GM12878 (cell line): ENCODE measurements at regions not wholly inside any gene's neighbourhood (a gene's known extent, or its start where the extent isn't known, plus 50 kb on each side); places are given as distances from the start of the nearest gene placed in this dataset.

Experiments used
- ATAC-seq: fragments of 200-7000 bp; cut with Tn5 transposase; 3 replicates; pipeline ENCODE4 v1.9.1; 2020; ENCODE audit warnings: mild to moderate bottlenecking, moderate library complexity
- BruUV-seq: library from RNA; stranded (reverse); fragments of 400-500 nt; replicated peaks from 2 replicates; lab custom pipeline; 2021; lab: Mats Ljungman, UMichigan
- CTCF ChIA-PET: fragments of 300-600 bp; sonication (Branson Sonifier 250); formaldehyde crosslinking; extraction: SDS; loops from one replicate; lab custom pipeline; 2021; ENCODE audit warnings: inconsistent platforms; lab: Yijun Ruan, JAX
- POLR2A ChIA-PET: fragments of 350-600 bp; formaldehyde crosslinking; extraction: SDS; loops from one replicate; lab custom pipeline; 2021; ENCODE audit warnings: inconsistent platforms; lab: Charles Lee
- RAD21 ChIA-PET: fragments of 300-600 bp; sonication (Branson Sonifier 250); formaldehyde crosslinking; loops from one replicate; lab custom pipeline; 2023; ENCODE audit warnings: antibody characterized with exemption; ENCODE audit not compliant: unreplicated experiment; lab: Charles Lee
- SMC1A ChIA-PET: fragments of 300-600 bp; sonication (Branson Sonifier 250); formaldehyde crosslinking; loops from one replicate; lab custom pipeline; 2023; ENCODE audit not compliant: unreplicated experiment, uncharacterized antibody; lab: Charles Lee
- DNase-seq: peaks from one replicate; pipeline ENCODE4 v3.0.0-alpha.2; 2011; ENCODE audit warnings: low read depth, low spot score
- FAIRE-seq: peaks from 3 replicates; lab custom pipeline; 2011; peaks lifted over from hg19 to GRCh38; lab: Jason Lieb, UNC
- H2AFZ ChIP-seq: 2 replicates; pipeline ENCODE4 v1.6.0; 2011; ENCODE audit warnings: low read depth, low read length, control low read depth; ENCODE audit not compliant: control insufficient read depth
- H3K27ac ChIP-seq: 2 replicates; pipeline ENCODE4 v1.5.1; 2011; ENCODE audit warnings: control low read depth; ENCODE audit not compliant: control insufficient read depth, insufficient read depth
- H3K27me3 ChIP-seq, 2 experiments: replicated peaks in 1 of 2; 2 replicates each; pipeline versions ENCODE4 v1.6.0 to v1.6.1; 2011; ENCODE audit warnings: low read length in 1 of 2; ENCODE audit not compliant: control insufficient read depth in 2 of 2, insufficient read depth in 2 of 2
- H3K36me3 ChIP-seq, 2 experiments: 2 replicates each; pipeline ENCODE4 v1.5.1; 2011; ENCODE audit warnings: low read length in 1 of 2; ENCODE audit not compliant: control insufficient read depth in 2 of 2, insufficient read depth in 2 of 2
- H3K4me1 ChIP-seq: 2 replicates; pipeline ENCODE4 v1.6.1; 2011; ENCODE audit warnings: mild to moderate bottlenecking, low read length, moderate library complexity, mixed read lengths; ENCODE audit not compliant: control insufficient read depth, insufficient read depth
- H3K4me2 ChIP-seq: 2 replicates; pipeline ENCODE4 v1.6.0; 2011; ENCODE audit warnings: control low read depth; ENCODE audit not compliant: control insufficient read depth, insufficient read depth
- H3K4me3 ChIP-seq: fragments of 200-600 bp; sonication (generic); 2 replicates; pipeline ENCODE4 v1.5.1; 2016
- H3K79me2 ChIP-seq: 2 replicates; pipeline ENCODE4 v1.6.0; 2011; ENCODE audit warnings: low read length; ENCODE audit not compliant: control insufficient read depth, insufficient read depth
- H3K9ac ChIP-seq: 2 replicates; pipeline ENCODE4 v1.8.0; 2011; ENCODE audit warnings: low read length, control low read depth, mixed read lengths; ENCODE audit not compliant: control insufficient read depth, insufficient read depth
- H3K9me3 ChIP-seq: replicated peaks from 3 replicates; pipeline ENCODE4 v1.5.1; 2011; ENCODE audit warnings: mild to moderate bottlenecking, low read length; ENCODE audit not compliant: control insufficient read depth, insufficient read depth
- H4K20me1 ChIP-seq: 2 replicates; pipeline ENCODE4 v1.6.0; 2011; ENCODE audit not compliant: control insufficient read depth, insufficient read depth
- ATF2 ChIP-seq: IDR thresholded peaks from 2 replicates; pipeline ENCODE4 v1.6.1; 2012; ENCODE audit warnings: low read length, inconsistent platforms
- CEBPZ ChIP-seq: fragments of 150-350 bp; IDR thresholded peaks from 2 replicates; pipeline ENCODE4 v1.6.1; 2016; ENCODE audit warnings: low read depth, low read length
- IRF4 ChIP-seq: IDR thresholded peaks from 2 replicates; pipeline ENCODE4 v1.6.1; 2011; ENCODE audit warnings: low read depth, low read length
- KLF5 ChIP-seq: fragments of 450-650 bp; IDR thresholded peaks from 2 replicates; pipeline ENCODE4 v1.6.1; 2014; ENCODE audit warnings: mild to moderate bottlenecking; ENCODE audit not compliant: partially characterized antibody
- NFYA ChIP-seq: IDR thresholded peaks from 2 replicates; pipeline ENCODE4 v1.6.1; 2011; ENCODE audit warnings: low read depth, mild to moderate bottlenecking, low read length, improper control_type of control experiment, borderline replicate concordance
- NFYB ChIP-seq: IDR thresholded peaks from 2 replicates; pipeline ENCODE4 v1.6.1; 2011; ENCODE audit warnings: low read depth, mild to moderate bottlenecking, low read length, improper control_type of control experiment, moderate library complexity; ENCODE audit not compliant: insufficient read depth
- PKNOX1 ChIP-seq: fragments of 450-650 bp; IDR thresholded peaks from 2 replicates; pipeline ENCODE4 v1.6.1; 2016; ENCODE audit warnings: mild to moderate bottlenecking
- POLR2A ChIP-seq: IDR thresholded peaks from 2 replicates; pipeline ENCODE4 v1.6.1; 2011; ENCODE audit warnings: low read depth, mild to moderate bottlenecking, low read length
- RCOR1 ChIP-seq: conservative IDR thresholded peaks from 2 replicates; pipeline ENCODE4 v1.6.1; 2012; ENCODE audit warnings: low read depth, low read length, improper control_type of control experiment
- SPI1 ChIP-seq: IDR thresholded peaks from 2 replicates; pipeline ENCODE4 v1.6.1; 2011; ENCODE audit warnings: low read depth, mild to moderate bottlenecking, low read length, moderate library complexity, borderline replicate concordance; ENCODE audit not compliant: insufficient read depth
- SREBF2 ChIP-seq: IDR thresholded peaks from 2 replicates; pipeline ENCODE4 v1.6.1; 2012; ENCODE audit warnings: mild to moderate bottlenecking, low read length
- TBL1XR1 ChIP-seq: IDR thresholded peaks from 2 replicates; pipeline ENCODE4 v1.6.1; 2012; ENCODE audit warnings: low read depth, low read length, improper control_type of control experiment
- ZNF24 ChIP-seq: fragments of 450-650 bp; IDR thresholded peaks from 2 replicates; pipeline ENCODE4 v1.6.1; 2017; ENCODE audit warnings: antibody characterized with exemption, mild to moderate bottlenecking
- ZNF274 ChIP-seq: IDR thresholded peaks from one replicate; pipeline ENCODE4 v1.8.0; 2011; ENCODE audit not compliant: insufficient read length, insufficient read depth
- WGBS: methylation state at CpG from one replicate; pipeline ENCODE4 v1.1.6; 2016; ENCODE audit warnings: low lambda C conversion rate; ENCODE audit not compliant: insufficient replicate concordance, insufficient coverage; ENCODE audit errors: missing lambda C conversion rate; 5-methylcytosine and 5-hydroxymethylcytosine counted together
- in situ Hi-C: fragments of 300-500 bp; cut with MboI; formaldehyde crosslinking; loops from 9 replicates; pipeline ENCODE4 v1.14.3; 2018; ENCODE audit warnings: mixed read lengths
- intact Hi-C: fragments of 100-400 bp; cut with micrococcal nuclease; formaldehyde crosslinking; loops from one replicate; pipeline ENCODE4 v1.14.2; 2022; ENCODE audit not compliant: unreplicated experiment

- ChIA-PET SMC1A (no interaction called here), CTCF (no interaction called here), RAD21 (no interaction called here), POLR2A (no interaction called here)
- no peaks in the 10 kb centered on the region for H4K20me1 ChIP-seq
- H3K27me3 ChIP-seq, result no peaks in the 10 kb centered on the region
- no TSS peak for BruUV-seq
- H3K4me2 ChIP-seq, result no peak overlapping the region
- H2AFZ ChIP-seq, result no peak overlapping the region
- no peaks in the 10 kb centered on the region for H3K4me1 ChIP-seq
- FAIRE-seq (no peak), ATAC-seq (no peak), DNase-seq (no peak)
- TF ChIP-seq ZNF274 (no peak), ATF2 (no peak), PKNOX1 (no peak), KLF5 (no peak), NFYA (no peak), SREBF2 (no peak), SPI1 (no peak), IRF4 (no peak), NFYB (no peak), CEBPZ (no peak), TBL1XR1 (no peak), ZNF24 (no peak), RCOR1 (no peak), POLR2A (no peak)
- H3K9ac ChIP-seq, result no peak overlapping the region
- intact Hi-C loops (no loop called here), in situ Hi-C loops (no loop called here)
- H3K4me3 ChIP-seq, result no peak overlapping the region
- no peaks in the 10 kb centered on the region for H3K36me3 ChIP-seq
- no peaks in the 10 kb centered on the region for H3K9me3 ChIP-seq
- 57% methylated on average over 17 of the region's 17 CpGs for WGBS
- H3K27ac ChIP-seq, result no peak overlapping the region
- H3K79me2 ChIP-seq, result no peaks in the 10 kb centered on the region
Observed at GRCh38 chr2:162916286-162916801, 77.8 kb upstream of the KCNH7 start.
